ENCODE measurements at regions not wholly inside any gene's neighbourhood (a gene's known extent, or its start where the extent isn't known, plus 50 kb on each side); places are given as distances from the start of the nearest gene placed in this dataset.
"Not testable (repeated sequence)": the region's sequence is repeated elsewhere in the genome, so short reads cannot be mapped to it uniquely, and the experiment has no call there.

GRCh38 chr18:76615065-76615733 is 120.2 kb upstream of the ZNF516 start:
- ATAC-seq = no peak
- no peak for TF ChIP-seq TCF4 (CRISPR knock-in tag; IDR thresholded peaks at IDR 0.05; ENCODE audit: borderline replicate concordance)
- TF ChIP-seq TOX (CRISPR knock-in tag; IDR thresholded peaks at IDR 0.05; ENCODE audit: borderline replicate concordance) = no peak
- no peak for TF ChIP-seq OSR1 (CRISPR knock-in tag; IDR thresholded peaks at IDR 0.05)
- TF ChIP-seq SNAI2 (CRISPR knock-in tag; IDR thresholded peaks at IDR 0.05) = no peak
- TF ChIP-seq GLIS3 (CRISPR knock-in tag; IDR thresholded peaks at IDR 0.05) = no peak

GRCh38 chr18:76613755-76614120 is 118.7 kb upstream of the ZNF516 start:
- TF ChIP-seq TOX (CRISPR knock-in tag; IDR thresholded peaks at IDR 0.05; ENCODE audit: borderline replicate concordance) (no peak), RARB (CRISPR knock-in tag; IDR thresholded peaks at IDR 0.05) (no peak), SNAI2 (CRISPR knock-in tag; IDR thresholded peaks at IDR 0.05) (no peak), TCF4 (CRISPR knock-in tag; IDR thresholded peaks at IDR 0.05; ENCODE audit: borderline replicate concordance) (no peak), ZFP3 (CRISPR knock-in tag; IDR thresholded peaks at IDR 0.05) (no peak), ISL1 (CRISPR knock-in tag; IDR thresholded peaks at IDR 0.05) (no peak), GLIS3 (CRISPR knock-in tag; IDR thresholded peaks at IDR 0.05) (no peak), ZNF8 (CRISPR knock-in tag; IDR thresholded peaks at IDR 0.05) (no peak), PATZ1 (CRISPR knock-in tag; IDR thresholded peaks at IDR 0.05; ENCODE audit: borderline replicate concordance) (no peak)
- TF ChIP-seq, protein P1, sequence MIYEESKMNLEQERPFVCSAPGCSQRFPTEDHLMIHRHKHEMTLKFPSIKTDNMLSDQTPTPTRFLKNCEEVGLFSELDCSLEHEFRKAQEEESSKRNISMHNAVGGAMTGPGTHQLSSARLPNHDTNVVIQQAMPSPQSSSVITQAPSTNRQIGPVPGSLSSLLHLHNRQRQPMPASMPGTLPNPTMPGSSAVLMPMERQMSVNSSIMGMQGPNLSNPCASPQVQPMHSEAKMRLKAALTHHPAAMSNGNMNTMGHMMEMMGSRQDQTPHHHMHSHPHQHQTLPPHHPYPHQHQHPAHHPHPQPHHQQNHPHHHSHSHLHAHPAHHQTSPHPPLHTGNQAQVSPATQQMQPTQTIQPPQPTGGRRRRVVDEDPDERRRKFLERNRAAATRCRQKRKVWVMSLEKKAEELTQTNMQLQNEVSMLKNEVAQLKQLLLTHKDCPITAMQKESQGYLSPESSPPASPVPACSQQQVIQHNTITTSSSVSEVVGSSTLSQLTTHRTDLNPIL (CRISPR knock-in tag; IDR thresholded peaks at IDR 0.05; ENCODE audit: low read depth) = no peak
- no peak for ATAC-seq

- ATAC-seq = no peak
- TF ChIP-seq PPARA (CRISPR knock-in tag; IDR thresholded peaks at IDR 0.05; ENCODE audit: borderline replicate concordance) = no peak
- no peak for TF ChIP-seq GLIS3 (CRISPR knock-in tag; IDR thresholded peaks at IDR 0.05)
- no peak for TF ChIP-seq ARNTL (CRISPR knock-in tag; IDR thresholded peaks at IDR 0.05; ENCODE audit: borderline replicate concordance, low read depth)
- no peak for TF ChIP-seq SNAI2 (CRISPR knock-in tag; IDR thresholded peaks at IDR 0.05)
Measured at GRCh38 chr18:76613053-76613754, 118.2 kb upstream of the ZNF516 start.

- not testable (repeated sequence) for ATAC-seq
Measured at GRCh38 chr18:76611750-76612045, 116.7 kb upstream of the ZNF516 start.

DNA sequence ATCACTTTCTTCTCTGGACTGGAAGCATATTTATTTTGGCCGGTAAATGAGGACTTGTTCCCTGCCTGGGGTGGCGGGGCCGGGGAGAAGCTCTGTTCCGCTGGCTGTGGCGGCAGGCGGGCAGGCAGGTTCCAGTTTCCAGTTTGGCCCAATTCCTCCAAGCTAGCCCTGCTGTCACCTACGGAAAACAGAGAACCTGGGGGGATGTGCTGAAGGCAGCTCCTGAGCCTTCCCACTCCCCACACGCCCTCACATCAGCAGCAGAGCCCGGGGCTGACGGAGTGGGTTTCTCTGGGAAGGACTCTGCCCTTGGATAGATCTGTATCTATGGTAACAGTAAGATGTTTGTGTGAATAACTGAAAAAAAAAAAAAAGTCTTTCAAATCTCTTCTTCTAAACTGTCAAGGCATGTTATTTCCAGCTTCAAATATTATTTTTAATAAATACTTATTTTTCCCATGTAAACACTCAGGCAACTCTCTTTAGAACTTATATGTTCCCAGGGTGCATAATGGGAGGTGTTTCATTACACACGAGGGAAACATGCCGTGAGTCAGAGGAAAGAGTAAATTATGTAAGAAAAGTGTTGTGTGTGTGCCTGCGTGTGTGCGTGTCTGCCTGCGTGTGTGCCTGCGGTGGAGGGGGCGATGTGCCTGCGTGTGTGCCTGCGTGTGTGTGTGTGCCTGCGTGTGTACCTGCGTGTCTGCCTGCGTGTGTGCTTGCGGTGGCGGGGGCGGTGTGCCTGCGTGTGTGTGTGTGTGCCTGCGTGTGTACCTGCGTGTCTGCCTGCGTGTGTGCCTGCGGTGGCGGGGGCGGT is 116.1 kb upstream of the ZNF516 start:
- TF ChIP-seq OSR1 (CRISPR knock-in tag; IDR thresholded peaks at IDR 0.05) = no peak
- peak; percentile 46; the same call in 1 of the 3 replicates for ATAC-seq

GRCh38 chr18:76610012-76610411 is 115.0 kb upstream of the ZNF516 start:
- TF ChIP-seq ZC3H10 (CRISPR knock-in tag; IDR thresholded peaks at IDR 0.05) = no peak
- TF ChIP-seq ZNF8 (CRISPR knock-in tag; IDR thresholded peaks at IDR 0.05) = no peak
- TF ChIP-seq ZNF70 (CRISPR knock-in tag; IDR thresholded peaks at IDR 0.05) = no peak
- TF ChIP-seq RARB (CRISPR knock-in tag; IDR thresholded peaks at IDR 0.05) = no peak
- no peak for TF ChIP-seq ZNF565 (CRISPR knock-in tag; conservative IDR thresholded peaks at IDR 0.05; ENCODE audit: low read depth)
- ATAC-seq = no peak

DNA sequence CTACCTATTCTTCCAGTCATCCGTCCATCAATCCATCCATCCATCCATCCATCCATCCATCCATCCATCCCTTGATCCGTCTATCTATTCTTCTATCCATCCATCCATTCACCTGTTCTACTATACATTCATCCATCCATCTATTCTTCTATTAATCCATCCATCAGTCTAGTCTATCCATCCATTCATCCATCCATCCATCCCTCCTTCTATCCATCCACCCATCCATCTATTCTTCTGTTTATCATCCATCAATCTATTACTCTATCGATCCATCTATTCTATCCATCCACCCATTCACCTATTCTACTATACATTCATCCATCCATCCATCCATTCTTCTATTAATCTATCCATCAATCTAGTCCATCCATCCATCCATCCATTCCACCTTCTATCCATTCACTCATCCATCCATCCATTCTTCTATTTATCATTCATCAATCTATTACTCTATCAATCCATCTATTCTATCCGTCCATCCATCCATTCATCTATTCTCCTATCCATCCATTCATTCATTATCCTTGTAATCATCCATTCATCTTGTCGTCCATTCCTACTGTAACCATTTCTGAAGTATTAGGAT is 110.4 kb upstream of the ZNF516 start:
- ATAC-seq = no peak
- TF ChIP-seq PPARA (CRISPR knock-in tag; IDR thresholded peaks at IDR 0.05; ENCODE audit: borderline replicate concordance) (no peak), ESRRG (CRISPR knock-in tag; IDR thresholded peaks at IDR 0.05) (no peak), PATZ1 (CRISPR knock-in tag; IDR thresholded peaks at IDR 0.05; ENCODE audit: borderline replicate concordance) (no peak), BACH2 (CRISPR knock-in tag; IDR thresholded peaks at IDR 0.05; ENCODE audit: borderline replicate concordance) (no peak), ZNF70 (CRISPR knock-in tag; IDR thresholded peaks at IDR 0.05) (no peak), GLIS3 (CRISPR knock-in tag; IDR thresholded peaks at IDR 0.05) (no peak), ISL1 (CRISPR knock-in tag; IDR thresholded peaks at IDR 0.05) (no peak), ZNF565 (CRISPR knock-in tag; conservative IDR thresholded peaks at IDR 0.05; ENCODE audit: low read depth) (no peak), ZFP30 (CRISPR knock-in tag; IDR thresholded peaks at IDR 0.05) (no peak)
- TF ChIP-seq, protein P2, sequence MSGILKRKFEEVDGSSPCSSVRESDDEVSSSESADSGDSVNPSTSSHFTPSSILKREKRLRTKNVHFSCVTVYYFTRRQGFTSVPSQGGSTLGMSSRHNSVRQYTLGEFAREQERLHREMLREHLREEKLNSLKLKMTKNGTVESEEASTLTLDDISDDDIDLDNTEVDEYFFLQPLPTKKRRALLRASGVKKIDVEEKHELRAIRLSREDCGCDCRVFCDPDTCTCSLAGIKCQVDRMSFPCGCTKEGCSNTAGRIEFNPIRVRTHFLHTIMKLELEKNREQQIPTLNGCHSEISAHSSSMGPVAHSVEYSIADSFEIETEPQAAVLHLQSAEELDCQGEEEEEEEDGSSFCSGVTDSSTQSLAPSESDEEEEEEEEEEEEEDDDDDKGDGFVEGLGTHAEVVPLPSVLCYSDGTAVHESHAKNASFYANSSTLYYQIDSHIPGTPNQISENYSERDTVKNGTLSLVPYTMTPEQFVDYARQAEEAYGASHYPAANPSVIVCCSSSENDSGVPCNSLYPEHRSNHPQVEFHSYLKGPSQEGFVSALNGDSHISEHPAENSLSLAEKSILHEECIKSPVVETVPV (CRISPR knock-in tag; IDR thresholded peaks at IDR 0.05) = no peak

Data from SK-N-SH treated with all-trans-retinoic acid at 6 μM for 48 hours (cell line).